GM21737 (cell line): ENCODE measurements at regions not wholly inside any gene's neighbourhood (a gene's known extent, or its start where the extent isn't known, plus 50 kb on each side); places are given as distances from the start of the nearest gene placed in this dataset.
"Not testable (repeated sequence)": the region's sequence is repeated elsewhere in the genome, so short reads cannot be mapped to it uniquely, and the experiment has no call there.

ENCODE experiments used
- ATAC-seq: cut with Tn5 transposase; IDR thresholded peaks from one replicate; pipeline ENCODE4 v1.9.1; 2021; ENCODE audit warnings: mild to moderate bottlenecking, moderate library complexity; ENCODE audit not compliant: unreplicated experiment

DNA sequence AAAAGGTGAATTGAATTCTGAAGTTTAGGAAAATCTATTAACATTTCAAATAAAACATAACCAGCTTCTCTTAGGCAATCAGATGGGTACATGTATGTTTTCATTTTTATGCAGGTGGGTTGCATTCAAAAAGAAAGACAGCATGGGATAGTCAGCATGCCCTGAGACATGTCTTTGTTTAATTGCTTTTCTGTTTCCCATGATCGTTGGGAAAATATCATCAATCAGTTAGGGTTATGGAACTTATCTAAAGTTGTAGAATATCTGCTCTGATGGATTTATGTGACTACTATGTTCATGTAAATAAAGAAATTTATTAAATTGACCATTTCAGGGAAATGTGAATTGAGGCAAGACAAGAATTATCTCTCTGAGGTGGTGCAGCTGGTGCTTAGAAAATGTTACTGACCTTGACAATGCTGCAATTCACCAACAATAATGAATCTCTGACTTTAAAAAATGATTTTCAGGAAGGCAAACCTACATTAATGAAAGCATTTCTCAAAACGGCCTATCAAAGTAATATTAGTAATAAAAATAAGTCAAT is 112.7 kb downstream of the RFPL4B start:
- ATAC-seq: no peak

DNA sequence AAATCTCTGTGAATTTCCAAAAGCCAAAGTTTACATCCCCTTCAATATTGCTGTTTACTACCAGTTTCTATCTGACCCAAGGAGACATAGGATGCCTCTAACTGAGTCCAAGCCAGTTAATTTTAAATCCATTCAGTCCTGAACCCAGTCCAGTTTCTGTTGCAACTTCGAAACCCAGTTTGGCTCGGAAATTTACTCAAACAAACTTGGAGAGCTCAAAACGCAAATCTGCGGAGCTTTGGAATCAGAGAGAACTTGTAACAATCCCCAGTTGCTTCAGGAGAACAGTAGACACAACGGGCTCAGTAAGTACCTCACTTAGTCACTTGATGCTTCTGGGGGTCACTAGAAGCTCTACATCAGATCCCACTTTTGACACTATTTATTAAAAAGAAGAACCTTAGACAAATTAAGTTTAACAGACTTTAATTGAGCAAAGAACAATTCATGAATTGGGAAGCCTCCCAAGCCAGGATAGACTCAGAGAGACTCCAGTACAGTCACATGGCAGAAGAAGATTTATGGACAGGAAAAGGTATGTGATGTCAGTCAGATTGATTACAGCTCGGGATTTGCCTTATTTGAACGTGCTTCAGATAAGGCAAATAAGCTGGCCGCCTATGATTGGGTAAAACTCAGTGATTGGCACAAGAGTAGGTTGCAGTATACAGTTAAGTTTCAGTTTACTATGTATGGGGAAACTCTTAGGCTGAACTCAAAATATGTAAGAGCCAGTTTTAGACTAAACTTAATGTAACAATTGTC is 118.0 kb downstream of the RFPL4B start:
- ATAC-seq: no peak

DNA sequence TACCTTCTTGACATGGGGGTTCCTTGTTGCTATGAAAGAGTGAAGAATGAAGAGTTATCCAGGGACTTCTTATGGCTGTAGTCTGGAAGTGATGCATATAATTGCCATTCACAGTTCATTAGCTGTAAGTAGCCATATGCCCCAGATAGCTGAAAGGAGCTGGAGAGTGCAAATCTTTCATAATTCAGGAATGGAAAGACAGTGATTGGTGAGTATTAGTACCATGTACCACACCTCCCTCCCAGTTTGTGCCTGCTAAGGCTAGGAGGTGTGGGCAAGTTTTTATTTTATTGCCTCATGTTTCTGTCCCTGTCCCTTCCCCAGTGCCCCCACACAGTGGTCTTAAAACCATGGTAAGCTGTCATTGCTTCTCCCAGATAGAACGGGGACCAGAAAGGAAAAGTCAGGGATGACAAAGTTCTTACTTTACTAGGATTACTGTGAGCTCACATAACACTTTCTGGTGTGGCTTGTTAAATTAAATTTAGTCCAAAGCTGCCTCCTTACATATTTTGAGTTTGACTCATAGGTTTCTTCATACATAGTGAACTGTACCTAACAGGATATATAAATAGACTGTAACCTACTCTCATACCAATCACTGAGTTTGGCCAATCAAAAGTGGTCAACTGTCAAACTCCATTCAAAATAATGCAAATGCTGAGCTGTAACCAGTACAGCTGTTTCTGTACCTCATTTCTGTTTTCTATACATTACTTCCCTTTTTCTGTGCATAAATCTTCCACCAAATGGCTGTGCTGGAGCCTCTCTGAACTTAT is 119.4 kb downstream of the RFPL4B start:
- peak; percentile 63 for ATAC-seq

DNA sequence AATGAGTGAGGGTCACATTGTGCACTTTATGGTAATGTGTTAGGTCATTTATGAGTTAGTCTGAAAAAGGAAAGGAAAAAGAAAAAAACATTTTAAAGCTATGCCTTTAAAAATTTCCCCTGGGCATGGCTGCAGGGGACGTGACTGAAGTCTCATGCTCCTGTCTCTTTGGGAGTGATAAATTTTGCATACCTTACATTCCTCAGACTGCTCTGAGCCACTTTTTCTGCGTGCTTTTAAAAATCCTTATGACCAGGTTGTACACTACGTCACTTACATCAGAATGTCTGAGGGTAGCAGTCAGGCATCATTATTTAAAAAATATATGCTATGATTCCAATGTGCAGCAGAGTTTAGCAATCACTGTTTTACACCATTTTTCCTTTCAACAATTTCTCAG is 121.2 kb downstream of the RFPL4B start:
- ATAC-seq: no peak

DNA sequence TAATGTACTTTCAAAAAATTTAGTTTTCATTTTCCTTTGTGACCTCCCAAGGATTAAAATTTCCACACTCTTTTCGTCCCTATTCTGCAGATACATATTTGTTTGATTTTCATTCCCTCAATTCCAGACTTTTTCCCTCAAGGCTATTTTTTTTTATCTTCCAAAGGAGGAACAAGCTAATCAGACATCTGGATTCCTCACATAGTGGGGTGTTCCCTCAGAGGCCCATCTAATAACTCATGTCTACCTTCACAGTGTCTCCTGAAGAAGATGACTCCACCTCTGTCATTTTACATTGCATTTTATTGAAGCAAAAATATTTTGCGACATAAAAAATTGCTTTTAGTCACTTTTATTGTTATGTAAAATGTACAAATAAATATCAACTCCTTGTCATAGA is 122.2 kb downstream of the RFPL4B start:
- ATAC-seq: no peak

DNA sequence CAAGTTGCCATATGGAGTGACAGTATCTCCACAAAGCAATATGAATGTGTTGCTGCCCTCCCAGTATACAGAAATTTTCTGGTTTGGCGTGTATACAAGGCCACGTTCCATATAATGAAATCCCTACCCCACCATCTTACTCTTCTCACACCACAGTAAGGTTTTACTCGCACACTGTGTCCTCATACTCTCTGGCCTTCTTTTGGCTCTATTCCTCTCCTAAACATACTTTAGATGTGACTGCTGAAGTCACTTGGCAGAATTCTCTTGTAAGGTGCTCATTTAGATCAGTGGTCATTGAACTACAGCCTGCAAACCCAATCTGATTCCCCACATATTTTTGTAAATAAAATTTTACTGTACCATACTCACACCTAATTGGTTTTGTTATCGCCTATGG is 123.2 kb downstream of the RFPL4B start:
- ATAC-seq: no peak

DNA sequence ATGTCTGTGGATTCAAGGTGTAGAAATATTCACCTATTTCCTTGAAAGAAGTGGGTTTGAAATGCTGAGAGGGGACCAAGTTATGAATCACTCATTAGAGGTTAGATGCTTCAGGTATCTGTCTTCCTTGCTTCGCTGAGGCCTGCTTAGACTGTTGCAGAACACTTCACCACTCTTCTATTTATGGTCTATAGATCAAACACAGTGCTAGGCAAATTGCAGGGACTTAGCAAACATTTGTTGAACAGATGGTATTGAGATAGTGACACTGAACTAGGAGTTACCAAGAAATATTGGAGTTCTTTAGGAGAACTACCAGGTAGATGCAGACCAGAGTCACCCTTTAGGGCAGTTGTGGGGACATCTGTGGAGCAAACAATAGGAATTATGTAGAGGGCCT is 123.8 kb downstream of the RFPL4B start:
- ATAC-seq: no peak

DNA sequence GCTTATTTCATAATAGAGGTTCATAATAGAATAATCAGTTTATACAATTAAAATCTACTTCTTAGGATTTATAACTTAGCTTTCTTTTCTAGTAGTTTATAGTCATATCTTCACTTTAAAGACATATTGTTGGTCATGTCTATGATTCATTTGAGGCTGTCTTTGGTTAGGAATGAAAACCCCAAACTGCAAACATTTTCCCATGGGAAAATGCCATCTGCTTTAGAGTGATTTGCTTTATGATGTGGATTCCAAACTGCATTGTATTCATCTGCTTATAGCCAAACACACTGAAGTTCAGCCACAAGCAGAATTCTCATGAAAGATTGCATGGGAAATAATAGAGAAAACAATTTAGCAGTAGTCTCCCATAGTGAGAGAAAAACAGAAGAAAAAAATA is 128.0 kb downstream of the RFPL4B start:
- ATAC-seq: no peak

DNA sequence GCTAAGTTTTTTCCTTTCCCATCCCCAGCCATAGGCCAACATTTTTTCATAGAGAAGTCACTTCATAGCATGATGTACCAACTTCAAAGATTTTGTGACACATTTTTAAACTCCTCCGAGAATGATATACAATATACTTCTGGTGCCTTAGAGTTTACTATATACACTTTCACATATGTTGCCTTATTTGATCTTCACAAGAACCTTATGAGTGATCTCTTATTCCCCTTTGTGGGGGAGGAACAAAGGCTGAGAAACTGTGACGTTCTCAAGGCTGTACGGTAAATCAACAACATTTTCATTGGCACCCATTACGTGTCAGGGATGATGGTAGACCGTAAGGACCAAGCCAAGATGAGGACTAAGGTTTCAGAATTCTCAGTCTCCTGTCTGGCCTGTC is 130.0 kb downstream of the RFPL4B start:
- ATAC-seq: no peak

DNA sequence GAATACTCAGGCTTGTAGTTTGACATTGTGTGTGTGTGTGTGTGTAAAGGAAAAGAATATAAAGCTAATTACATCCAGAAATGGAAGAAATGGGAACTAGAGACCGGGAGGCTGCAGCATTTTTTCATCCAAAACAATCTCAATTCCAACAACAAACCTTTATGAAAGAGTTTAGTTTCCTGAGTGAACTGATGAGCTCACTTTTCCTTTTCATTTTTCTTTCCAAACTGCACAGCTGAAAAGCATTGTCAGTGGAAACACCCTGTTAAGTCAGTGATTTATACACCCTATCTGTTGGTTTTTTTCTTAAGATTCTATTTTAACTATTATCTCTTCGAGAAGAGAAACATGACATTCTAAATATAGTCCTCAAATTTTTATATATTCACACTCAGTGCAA is 130.9 kb downstream of the RFPL4B start:
- ATAC-seq: no peak

DNA sequence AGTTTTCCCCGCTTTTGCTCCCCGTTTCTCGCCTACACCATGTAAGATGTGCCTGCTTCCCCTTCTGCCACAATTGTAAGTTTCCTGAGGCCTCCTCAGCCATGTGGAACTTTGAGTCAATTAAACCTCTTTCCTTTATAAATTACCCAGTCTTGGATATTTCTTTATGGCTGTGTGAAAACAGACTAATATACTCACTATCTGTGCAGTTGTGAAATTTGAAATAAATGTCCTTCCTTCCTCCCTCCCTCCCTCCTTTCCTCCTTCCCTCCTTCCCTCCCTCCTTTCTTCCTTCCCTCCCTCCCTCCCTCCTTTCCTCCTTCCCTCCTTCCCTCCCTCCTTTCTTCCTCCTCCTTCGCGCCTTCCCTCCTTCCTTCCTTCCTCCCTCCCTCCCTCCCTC is 132.8 kb downstream of the RFPL4B start:
- not testable (repeated sequence) for ATAC-seq

DNA sequence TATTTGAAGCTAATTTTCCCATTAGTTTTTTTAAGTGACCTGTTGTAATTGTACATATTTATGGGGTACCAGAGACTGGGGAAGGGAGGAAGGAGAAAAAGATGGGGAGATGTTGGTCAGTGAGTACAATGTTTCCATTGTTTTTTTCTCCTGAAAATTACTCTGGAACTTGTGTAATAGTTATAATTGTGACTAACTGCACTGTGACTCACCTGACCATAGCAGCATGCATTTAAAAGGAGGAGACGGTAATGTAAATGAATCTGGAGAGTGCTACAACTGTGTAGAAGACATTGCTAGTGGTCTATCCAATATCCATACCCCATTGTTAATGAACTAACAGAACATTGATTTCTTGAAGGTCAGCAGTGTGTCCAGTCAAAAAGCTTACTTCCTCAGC is 133.4 kb downstream of the RFPL4B start:
- no peak for ATAC-seq

DNA sequence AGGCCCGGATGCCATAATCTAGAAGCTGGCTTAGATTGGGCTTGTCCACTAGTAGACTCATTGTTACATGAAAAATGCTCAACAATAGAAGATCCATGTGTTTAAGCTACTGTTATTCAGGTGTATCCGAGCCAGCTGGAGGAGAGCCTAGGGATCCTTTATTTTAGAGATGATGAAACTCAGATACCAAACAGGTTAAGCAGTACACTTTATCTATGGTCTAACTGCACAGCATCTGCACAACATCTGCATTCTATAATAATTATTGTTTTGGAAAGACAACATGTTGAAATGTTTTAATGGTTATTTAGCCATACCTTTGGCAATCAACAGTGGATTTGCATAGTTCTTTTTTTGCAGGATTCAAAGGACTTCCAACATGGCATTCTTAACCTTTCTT is 134.1 kb downstream of the RFPL4B start:
- ATAC-seq: no peak

DNA sequence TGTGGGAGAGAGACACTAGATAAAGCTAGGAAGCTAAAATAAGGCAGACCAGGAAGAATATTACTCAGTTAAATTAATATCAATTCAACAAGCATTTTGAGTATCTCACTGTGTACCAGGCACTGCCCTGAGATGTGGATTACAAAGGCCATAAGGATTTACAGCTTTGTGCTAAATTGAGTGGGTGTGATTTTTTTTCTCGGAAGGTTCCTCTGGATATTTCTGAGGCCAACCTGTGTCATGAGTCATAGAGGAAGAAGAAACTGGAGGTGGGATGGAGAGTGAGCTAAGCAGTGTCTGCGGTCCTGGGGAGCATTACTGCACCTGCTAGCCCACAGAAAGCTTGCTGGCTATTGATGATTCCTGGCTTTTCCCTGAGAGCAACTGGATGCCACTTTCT is 135.2 kb downstream of the RFPL4B start:
- no peak for ATAC-seq

DNA sequence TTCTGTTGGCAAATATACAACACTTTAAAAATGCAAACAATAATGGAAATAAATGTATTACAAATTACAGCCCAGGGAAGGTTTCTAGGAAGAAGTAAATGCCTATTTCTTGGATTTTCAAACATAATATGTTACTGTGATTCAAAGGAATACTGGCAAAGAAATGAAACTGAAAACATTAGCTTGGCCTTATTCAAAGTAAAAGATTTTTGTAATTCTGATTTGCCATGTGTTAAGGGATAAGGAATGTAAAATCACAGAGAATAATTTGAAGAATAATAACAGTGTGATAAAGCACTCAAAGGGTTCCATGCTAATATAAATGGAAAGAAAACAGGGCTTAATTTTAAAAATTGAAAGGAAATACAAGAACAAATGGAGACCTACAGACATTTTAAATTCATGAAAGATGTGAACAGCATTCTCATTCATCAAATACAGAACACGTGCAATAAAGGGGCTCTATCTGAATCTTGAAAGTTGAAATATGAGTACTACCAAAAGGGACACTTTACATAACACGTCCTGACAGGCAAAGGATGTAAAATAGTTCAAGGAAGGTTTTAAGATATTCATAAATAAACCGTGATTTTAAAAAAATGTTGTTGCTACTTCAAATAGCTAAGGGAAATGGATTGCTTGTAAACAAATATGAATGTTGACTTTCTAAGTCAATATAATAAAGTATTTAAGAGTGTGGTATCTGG is 138.1 kb downstream of the RFPL4B start:
- no peak for ATAC-seq

DNA sequence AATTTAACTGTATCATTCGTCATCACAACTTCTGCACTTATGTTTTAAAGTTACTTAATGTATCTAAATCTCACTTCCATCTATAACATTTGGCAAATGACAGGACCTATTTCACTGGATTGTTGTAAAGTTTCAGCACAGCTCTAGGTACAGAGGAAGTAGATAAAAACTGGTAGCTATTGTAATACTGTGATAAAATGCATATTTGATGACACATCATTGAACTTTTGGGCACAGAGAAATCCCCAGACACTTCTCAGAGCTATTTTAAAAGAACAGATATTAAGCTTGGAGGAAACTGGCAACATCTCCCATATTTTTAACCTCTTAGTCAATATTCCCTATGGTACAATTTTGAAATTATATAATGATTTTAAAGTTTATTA is 138.7 kb downstream of the RFPL4B start:
- no peak for ATAC-seq

DNA sequence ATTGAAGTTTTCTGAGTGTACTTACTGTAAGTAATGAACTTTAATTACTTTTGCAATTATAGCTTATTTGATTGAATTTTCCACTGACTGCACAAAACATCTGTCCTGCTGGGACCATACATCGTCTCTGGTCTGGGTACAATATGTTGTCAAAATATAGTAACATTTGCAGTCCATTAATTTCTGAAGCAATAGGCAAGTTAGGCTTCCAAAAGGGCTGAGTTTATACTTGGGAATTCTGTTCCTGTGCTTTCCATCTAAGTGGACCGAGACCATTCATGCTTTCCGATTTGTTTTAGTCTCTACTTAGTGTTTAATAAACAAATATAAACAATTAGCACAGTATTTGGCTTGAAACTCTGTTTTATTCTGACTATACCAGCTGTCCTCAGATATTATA is 139.3 kb downstream of the RFPL4B start:
- ATAC-seq: no peak

DNA sequence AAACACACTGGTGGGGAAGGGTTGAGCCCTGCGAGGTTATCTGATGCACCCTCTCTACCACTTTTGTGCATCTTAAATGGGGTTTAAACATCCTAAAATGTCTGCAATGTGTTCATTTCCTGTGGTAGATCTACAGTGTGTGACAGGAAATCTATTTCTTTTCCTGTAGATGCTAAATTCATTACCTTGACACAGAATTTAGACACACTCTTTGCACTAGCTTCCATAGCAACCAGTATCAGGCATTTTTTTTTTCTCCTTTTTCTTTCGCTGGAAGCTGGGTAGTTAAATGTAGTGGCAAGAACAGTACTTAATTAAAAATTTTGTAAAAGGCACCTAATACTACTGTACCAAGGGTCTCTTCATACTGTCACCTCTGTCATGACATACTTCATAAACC is 141.1 kb downstream of the RFPL4B start:
- no peak for ATAC-seq

DNA sequence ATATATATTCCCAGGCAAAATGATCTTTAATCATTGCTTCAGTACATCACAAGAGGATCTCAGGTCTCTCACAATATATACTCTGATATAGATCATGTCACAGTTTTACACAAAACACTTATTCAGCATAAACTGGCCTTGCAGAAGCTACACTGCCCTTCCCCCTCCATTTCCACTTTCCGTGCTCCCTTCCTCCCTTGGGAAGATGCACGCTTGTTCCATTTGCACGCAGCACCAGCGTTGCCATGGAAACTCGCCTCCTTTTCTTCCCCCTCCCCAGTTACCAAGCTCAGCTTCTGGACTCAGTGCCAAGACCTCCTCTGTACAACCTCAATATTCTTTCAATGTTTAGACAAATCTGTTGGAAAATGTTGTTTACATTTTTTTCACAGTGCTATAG is 154.6 kb downstream of the RFPL4B start:
- no peak for ATAC-seq

DNA sequence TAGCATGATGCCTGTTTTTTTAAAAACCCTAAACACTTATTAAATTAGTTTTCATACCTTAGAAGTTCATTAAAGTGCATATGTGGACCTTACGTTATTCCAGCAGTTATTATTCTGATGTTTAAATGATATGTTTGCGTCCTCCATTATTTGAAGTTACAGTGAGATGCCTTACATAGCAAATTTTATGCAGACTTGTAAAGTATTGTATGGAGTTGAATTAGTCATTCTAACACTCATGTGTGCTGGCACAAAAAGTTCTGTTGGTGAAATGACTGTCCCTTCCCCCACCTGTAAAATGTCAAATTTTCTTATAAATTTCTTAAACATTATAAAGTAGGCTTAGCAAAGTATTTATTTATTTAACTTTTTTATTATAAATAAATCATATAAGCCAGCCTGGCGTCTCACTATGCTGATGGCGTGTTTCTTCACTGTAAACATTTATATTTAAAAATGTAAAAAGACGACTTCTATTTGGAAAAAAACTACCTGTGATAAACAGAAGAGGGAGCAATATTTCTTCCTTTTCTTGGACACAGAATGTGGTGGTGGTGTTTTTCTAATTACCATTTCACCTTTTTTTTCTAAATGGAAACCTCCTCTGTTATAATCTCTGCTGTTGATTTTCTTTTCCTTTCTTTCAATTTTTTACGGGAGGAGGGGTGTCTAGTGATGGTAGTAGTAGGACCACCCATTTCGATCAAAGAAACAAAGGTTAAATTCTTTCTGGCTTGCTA is 155.4 kb downstream of the RFPL4B start:
- ATAC-seq: no peak

DNA sequence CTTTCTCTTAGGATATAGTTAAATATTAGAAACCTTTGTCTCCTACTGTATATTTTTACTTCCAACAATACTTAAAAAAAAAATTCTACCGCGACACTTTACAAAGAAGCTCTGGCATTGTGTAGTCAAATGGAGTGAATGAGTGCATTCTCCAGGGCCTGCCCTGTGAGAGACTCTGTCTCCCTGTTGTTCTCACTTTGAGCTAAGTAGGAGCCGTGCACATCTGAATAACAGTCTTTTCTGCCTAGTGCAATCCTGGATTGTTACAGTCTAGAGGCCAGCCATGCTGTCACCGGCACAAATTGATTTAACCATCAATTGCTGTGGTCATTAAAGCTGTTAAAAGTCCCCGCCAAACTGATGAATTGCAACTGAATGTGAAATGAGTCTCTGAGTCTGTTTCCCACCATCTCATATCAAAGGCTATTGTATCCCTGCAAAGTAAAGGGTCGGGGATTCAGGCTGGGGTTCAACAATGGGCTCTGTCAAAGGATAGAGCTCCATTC is 156.0 kb downstream of the RFPL4B start:
- no peak for ATAC-seq
